ENCODE measurements at regions not wholly inside any gene's neighbourhood (a gene's known extent, or its start where the extent isn't known, plus 50 kb on each side); places are given as distances from the start of the nearest gene placed in this dataset.

GRCh38 chr19:30930941-30931706 lies 418.1 kb downstream of the TSHZ3 start:
- no peak overlapping the region for H2AFZ ChIP-seq (ENCODE audit: low read length)
- no peaks in the 10 kb centered on the region for H3K4me1 ChIP-seq (ENCODE audit: control insufficient read depth, extremely low read depth, insufficient read depth, low read length)
- no peaks in the 10 kb centered on the region for H3K9me3 ChIP-seq (ENCODE audit: control insufficient read depth, insufficient read depth, low read depth, low read length)
- no peak overlapping the region for H3K9ac ChIP-seq (ENCODE audit: insufficient read depth, low read length)
- no peak overlapping the region for H3K4me3 ChIP-seq (replicated peaks in 1 of 4; ENCODE audit: control extremely low read depth in 1 of 4, insufficient read depth in 1 of 4, low read depth in 3 of 4, low read length in 4 of 4)
- no peaks in the 10 kb centered on the region for H3K79me2 ChIP-seq (ENCODE audit: control insufficient read depth, insufficient read depth, low read length)
- H3K36me3 ChIP-seq (ENCODE audit: control insufficient read depth, insufficient read depth, low read length): no peaks in the 10 kb centered on the region
- DNase-seq (ENCODE audit: low read depth in 2 of 2): no peak
- no peak overlapping the region for H3K4me2 ChIP-seq (ENCODE audit: extremely low read depth, insufficient read depth, low read length)
- H3K27me3 ChIP-seq (ENCODE audit: control insufficient read depth, insufficient read depth, low read length): no peaks in the 10 kb centered on the region
- H3K27ac ChIP-seq (ENCODE audit: insufficient read depth, low read length): no peak overlapping the region
- no peaks in the 10 kb centered on the region for H4K20me1 ChIP-seq (ENCODE audit: control insufficient read depth, extremely low read depth, insufficient read depth, low read length)
- TF ChIP-seq EZH2 (IDR thresholded peaks at IDR 0.05; ENCODE audit: low read length, missing control alignments): no peak
- TF ChIP-seq, protein P1, sequence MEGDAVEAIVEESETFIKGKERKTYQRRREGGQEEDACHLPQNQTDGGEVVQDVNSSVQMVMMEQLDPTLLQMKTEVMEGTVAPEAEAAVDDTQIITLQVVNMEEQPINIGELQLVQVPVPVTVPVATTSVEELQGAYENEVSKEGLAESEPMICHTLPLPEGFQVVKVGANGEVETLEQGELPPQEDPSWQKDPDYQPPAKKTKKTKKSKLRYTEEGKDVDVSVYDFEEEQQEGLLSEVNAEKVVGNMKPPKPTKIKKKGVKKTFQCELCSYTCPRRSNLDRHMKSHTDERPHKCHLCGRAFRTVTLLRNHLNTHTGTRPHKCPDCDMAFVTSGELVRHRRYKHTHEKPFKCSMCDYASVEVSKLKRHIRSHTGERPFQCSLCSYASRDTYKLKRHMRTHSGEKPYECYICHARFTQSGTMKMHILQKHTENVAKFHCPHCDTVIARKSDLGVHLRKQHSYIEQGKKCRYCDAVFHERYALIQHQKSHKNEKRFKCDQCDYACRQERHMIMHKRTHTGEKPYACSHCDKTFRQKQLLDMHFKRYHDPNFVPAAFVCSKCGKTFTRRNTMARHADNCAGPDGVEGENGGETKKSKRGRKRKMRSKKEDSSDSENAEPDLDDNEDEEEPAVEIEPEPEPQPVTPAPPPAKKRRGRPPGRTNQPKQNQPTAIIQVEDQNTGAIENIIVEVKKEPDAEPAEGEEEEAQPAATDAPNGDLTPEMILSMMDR (conservative IDR thresholded peaks at IDR 0.05 in 1 of 2, IDR thresholded peaks at IDR 0.05 in 1 of 2; ENCODE audit: low read depth in 1 of 2, low read length in 2 of 2): no peak

DNA sequence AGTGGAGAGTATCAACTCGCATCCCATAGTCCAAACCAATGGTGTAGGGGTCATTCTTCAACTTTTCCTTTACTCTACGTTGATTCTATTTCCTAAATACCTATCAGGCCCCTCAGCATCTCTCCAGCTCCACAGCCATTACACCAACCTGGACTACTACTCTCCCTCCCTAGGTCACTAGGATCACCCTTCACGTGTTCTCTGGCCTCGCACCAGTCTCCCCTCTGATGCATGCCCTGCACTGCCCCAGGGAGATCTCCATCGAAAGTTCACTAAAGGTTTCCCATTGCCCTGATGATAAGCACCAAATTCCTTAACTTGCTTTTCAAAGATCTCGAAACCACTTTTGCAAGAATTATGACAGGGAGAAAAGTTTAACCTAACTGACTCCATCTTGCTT lies 421.5 kb downstream of the TSHZ3 start:
- no peaks in the 10 kb centered on the region for H3K36me3 ChIP-seq (ENCODE audit: control insufficient read depth, insufficient read depth, low read length)
- H3K4me3 ChIP-seq (replicated peaks in 1 of 4; ENCODE audit: control extremely low read depth in 1 of 4, insufficient read depth in 1 of 4, low read depth in 3 of 4, low read length in 4 of 4): no peak overlapping the region
- no peak overlapping the region for H3K9ac ChIP-seq (ENCODE audit: insufficient read depth, low read length)
- no peaks in the 10 kb centered on the region for H3K79me2 ChIP-seq (ENCODE audit: control insufficient read depth, insufficient read depth, low read length)
- H3K4me1 ChIP-seq (ENCODE audit: control insufficient read depth, extremely low read depth, insufficient read depth, low read length): no peaks in the 10 kb centered on the region
- TF ChIP-seq, protein P1 (conservative IDR thresholded peaks at IDR 0.05 in 1 of 2, IDR thresholded peaks at IDR 0.05 in 1 of 2; ENCODE audit: low read depth in 1 of 2, low read length in 2 of 2): no peak
- TF ChIP-seq EZH2 (IDR thresholded peaks at IDR 0.05; ENCODE audit: low read length, missing control alignments): no peak
- H4K20me1 ChIP-seq (ENCODE audit: control insufficient read depth, extremely low read depth, insufficient read depth, low read length): no peaks in the 10 kb centered on the region
- no peaks in the 10 kb centered on the region for H3K27me3 ChIP-seq (ENCODE audit: control insufficient read depth, insufficient read depth, low read length)
- H3K27ac ChIP-seq (ENCODE audit: insufficient read depth, low read length): no peak overlapping the region
- H2AFZ ChIP-seq (ENCODE audit: low read length): no peak overlapping the region
- no peak overlapping the region for H3K4me2 ChIP-seq (ENCODE audit: extremely low read depth, insufficient read depth, low read length)
- no peaks in the 10 kb centered on the region for H3K9me3 ChIP-seq (ENCODE audit: control insufficient read depth, insufficient read depth, low read depth, low read length)
- no peak for DNase-seq (ENCODE audit: low read depth in 2 of 2)

GRCh38 chr19:30924670-30925069 lies 424.6 kb downstream of the TSHZ3 start:
- TF ChIP-seq EZH2 (IDR thresholded peaks at IDR 0.05; ENCODE audit: low read length, missing control alignments): no peak
- TF ChIP-seq, protein P1 (conservative IDR thresholded peaks at IDR 0.05 in 1 of 2, IDR thresholded peaks at IDR 0.05 in 1 of 2; ENCODE audit: low read depth in 1 of 2, low read length in 2 of 2): no peak
- H3K9ac ChIP-seq (ENCODE audit: insufficient read depth, low read length): no peak overlapping the region
- H3K36me3 ChIP-seq (ENCODE audit: control insufficient read depth, insufficient read depth, low read length): no peaks in the 10 kb centered on the region
- DNase-seq (ENCODE audit: low read depth in 2 of 2): no peak
- no peak overlapping the region for H2AFZ ChIP-seq (ENCODE audit: low read length)
- no peaks in the 10 kb centered on the region for H3K4me1 ChIP-seq (ENCODE audit: control insufficient read depth, extremely low read depth, insufficient read depth, low read length)
- H3K4me3 ChIP-seq (replicated peaks in 1 of 4; ENCODE audit: control extremely low read depth in 1 of 4, insufficient read depth in 1 of 4, low read depth in 3 of 4, low read length in 4 of 4): no peak overlapping the region
- no peaks in the 10 kb centered on the region for H3K9me3 ChIP-seq (ENCODE audit: control insufficient read depth, insufficient read depth, low read depth, low read length)
- H4K20me1 ChIP-seq (ENCODE audit: control insufficient read depth, extremely low read depth, insufficient read depth, low read length): no peaks in the 10 kb centered on the region
- no peaks in the 10 kb centered on the region for H3K27me3 ChIP-seq (ENCODE audit: control insufficient read depth, insufficient read depth, low read length)
- H3K79me2 ChIP-seq (ENCODE audit: control insufficient read depth, insufficient read depth, low read length): no peaks in the 10 kb centered on the region
- H3K27ac ChIP-seq (ENCODE audit: insufficient read depth, low read length): no peak overlapping the region
- no peak overlapping the region for H3K4me2 ChIP-seq (ENCODE audit: extremely low read depth, insufficient read depth, low read length)

All from fibroblast of lung (primary cell).